ENCODE measurements at regions not wholly inside any gene's neighbourhood (a gene's known extent, or its start where the extent isn't known, plus 50 kb on each side); places are given as distances from the start of the nearest gene placed in this dataset.
"Not testable (repeated sequence)": the region's sequence is repeated elsewhere in the genome, so short reads cannot be mapped to it uniquely, and the experiment has no call there.

- TF ChIP-seq CTCF (conservative IDR thresholded peaks at IDR 0.05), result no peak
- DNase-seq (ENCODE audit: low read depth, low spot score), result no peak
- no peak overlapping the region for H3K27ac Mint-ChIP-seq (ENCODE audit: unreplicated experiment)
- H3K4me3 Mint-ChIP-seq, result no peak overlapping the region
- H3K27me3 Mint-ChIP-seq (ENCODE audit: low read depth), result no peaks in the 10 kb centered on the region
- H3K4me1 Mint-ChIP-seq, result no peaks in the 10 kb centered on the region
- no peaks in the 10 kb centered on the region for H3K36me3 Mint-ChIP-seq (ENCODE audit: low read depth)
- H3K9me3 Mint-ChIP-seq, result no peaks in the 10 kb centered on the region
These were observed 70.4 kb upstream of the KY start for GRCh38 chr3:134721214-134721613.

- Mint-ChIP-seq H3K4me1 (no peaks in the 10 kb centered on the region), H3K4me3 (no peak overlapping the region), H3K27me3 (ENCODE audit: low read depth) (no peaks in the 10 kb centered on the region), H3K27ac (ENCODE audit: unreplicated experiment) (no peak overlapping the region), H3K36me3 (ENCODE audit: low read depth) (no peaks in the 10 kb centered on the region), H3K9me3 (no peaks in the 10 kb centered on the region)
- TF ChIP-seq CTCF (conservative IDR thresholded peaks at IDR 0.05), result no peak
- no peak for DNase-seq (ENCODE audit: low read depth, low spot score)
These were observed 72.1 kb upstream of the EPHB1 start for GRCh38 chr3:134722969-134723368.

- no peak for TF ChIP-seq CTCF (conservative IDR thresholded peaks at IDR 0.05)
- H3K27me3 Mint-ChIP-seq (ENCODE audit: low read depth), result peaks cover 4% of the 10 kb centered on the region
- H3K4me3 Mint-ChIP-seq, result no peak overlapping the region
- no peak for DNase-seq (ENCODE audit: low read depth, low spot score)
- H3K36me3 Mint-ChIP-seq (ENCODE audit: low read depth), result no peaks in the 10 kb centered on the region
- H3K27ac Mint-ChIP-seq (ENCODE audit: unreplicated experiment), result no peak overlapping the region
- H3K9me3 Mint-ChIP-seq, result no peaks in the 10 kb centered on the region
- no peaks in the 10 kb centered on the region for H3K4me1 Mint-ChIP-seq
These were observed 65.4 kb upstream of the EPHB1 start for GRCh38 chr3:134729649-134730048.

GRCh38 chr3:134737516-134737915 lies 57.5 kb upstream of the EPHB1 start:
- Mint-ChIP-seq H3K27me3 (ENCODE audit: low read depth) (peaks cover 6% of the 10 kb centered on the region), H3K27ac (ENCODE audit: unreplicated experiment) (no peak overlapping the region), H3K4me1 (no peaks in the 10 kb centered on the region), H3K4me3 (no peak overlapping the region), H3K9me3 (no peaks in the 10 kb centered on the region), H3K36me3 (ENCODE audit: low read depth) (no peaks in the 10 kb centered on the region)
- DNase-seq (ENCODE audit: low read depth, low spot score), result no peak
- no peak for TF ChIP-seq CTCF (conservative IDR thresholded peaks at IDR 0.05)

- not testable (repeated sequence) for H3K4me3 Mint-ChIP-seq; H3K9me3 Mint-ChIP-seq; DNase-seq (ENCODE audit: low read depth, low spot score); H3K27ac Mint-ChIP-seq (ENCODE audit: unreplicated experiment); H3K36me3 Mint-ChIP-seq (ENCODE audit: low read depth); H3K27me3 Mint-ChIP-seq (ENCODE audit: low read depth); H3K4me1 Mint-ChIP-seq
These were observed 55.0 kb upstream of the EPHB1 start for GRCh38 chr3:134740077-134740476.

GRCh38 chr3:134742202-134742601 lies 52.9 kb upstream of the EPHB1 start:
- no peak for TF ChIP-seq CTCF (conservative IDR thresholded peaks at IDR 0.05)

More at GRCh38 chr3:134742202-134742601, 52.9 kb upstream of the EPHB1 start:
- no peak overlapping the region for H3K27ac Mint-ChIP-seq (ENCODE audit: unreplicated experiment)
- peaks cover 3% of the 10 kb centered on the region for H3K27me3 Mint-ChIP-seq (ENCODE audit: low read depth)
- H3K4me3 Mint-ChIP-seq, result no peak overlapping the region
- H3K9me3 Mint-ChIP-seq, result peaks cover 2% of the 10 kb centered on the region
- no peaks in the 10 kb centered on the region for H3K4me1 Mint-ChIP-seq
- DNase-seq (ENCODE audit: low read depth, low spot score), result no peak
- no peaks in the 10 kb centered on the region for H3K36me3 Mint-ChIP-seq (ENCODE audit: low read depth)
